ENCODE measurements at regions not wholly inside any gene's neighbourhood (a gene's known extent, or its start where the extent isn't known, plus 50 kb on each side); places are given as distances from the start of the nearest gene placed in this dataset.
A peak's percentile ranks its signal among the peaks of the same experiment; 100 is the strongest.

DNA sequence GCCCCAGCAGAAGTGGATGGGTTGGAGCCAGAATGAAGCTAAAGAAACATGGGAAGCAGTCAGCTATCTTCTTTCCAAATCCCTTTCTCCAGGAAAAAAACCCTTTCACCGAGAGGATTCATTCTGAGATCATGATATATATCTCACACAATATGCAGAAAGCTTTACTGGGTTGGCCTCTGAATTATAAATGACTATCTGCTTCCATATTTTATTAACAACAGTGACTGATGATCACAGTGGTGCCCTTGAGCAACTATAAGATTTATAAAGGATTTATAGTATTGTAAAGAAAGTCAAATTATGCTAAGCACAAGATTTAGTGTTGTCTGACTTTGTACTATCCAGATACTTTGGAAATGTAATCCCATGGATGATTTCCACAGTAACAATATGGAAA, 180.3 kb downstream of the KCNE4 start:
- DNase-seq (ENCODE audit: low read depth): no peak
- H3K4me3 ChIP-seq (replicated peaks; ENCODE audit: low read depth, low read length): no peak overlapping the region

DNA sequence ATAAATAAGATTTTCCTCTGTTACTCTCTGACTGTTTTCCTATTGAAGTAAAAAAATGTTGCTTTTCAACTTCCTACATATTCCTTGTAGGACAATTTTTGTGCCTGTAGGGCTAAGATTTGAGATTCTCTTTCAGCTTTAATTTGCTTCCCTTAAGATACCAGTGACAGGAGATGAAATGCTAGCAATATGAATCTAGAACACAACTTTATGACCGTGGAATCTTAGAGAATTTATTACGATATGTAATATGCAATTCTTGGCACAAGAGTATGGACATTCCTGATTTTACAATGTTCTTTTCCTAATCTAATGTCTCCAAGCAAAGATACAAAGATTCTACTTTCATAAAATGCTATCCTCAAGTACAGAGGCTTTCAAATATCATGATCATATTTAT, 180.9 kb downstream of the KCNE4 start:
- no peak overlapping the region for H3K4me3 ChIP-seq (replicated peaks; ENCODE audit: low read depth, low read length)
- TF ChIP-seq, protein P1, sequence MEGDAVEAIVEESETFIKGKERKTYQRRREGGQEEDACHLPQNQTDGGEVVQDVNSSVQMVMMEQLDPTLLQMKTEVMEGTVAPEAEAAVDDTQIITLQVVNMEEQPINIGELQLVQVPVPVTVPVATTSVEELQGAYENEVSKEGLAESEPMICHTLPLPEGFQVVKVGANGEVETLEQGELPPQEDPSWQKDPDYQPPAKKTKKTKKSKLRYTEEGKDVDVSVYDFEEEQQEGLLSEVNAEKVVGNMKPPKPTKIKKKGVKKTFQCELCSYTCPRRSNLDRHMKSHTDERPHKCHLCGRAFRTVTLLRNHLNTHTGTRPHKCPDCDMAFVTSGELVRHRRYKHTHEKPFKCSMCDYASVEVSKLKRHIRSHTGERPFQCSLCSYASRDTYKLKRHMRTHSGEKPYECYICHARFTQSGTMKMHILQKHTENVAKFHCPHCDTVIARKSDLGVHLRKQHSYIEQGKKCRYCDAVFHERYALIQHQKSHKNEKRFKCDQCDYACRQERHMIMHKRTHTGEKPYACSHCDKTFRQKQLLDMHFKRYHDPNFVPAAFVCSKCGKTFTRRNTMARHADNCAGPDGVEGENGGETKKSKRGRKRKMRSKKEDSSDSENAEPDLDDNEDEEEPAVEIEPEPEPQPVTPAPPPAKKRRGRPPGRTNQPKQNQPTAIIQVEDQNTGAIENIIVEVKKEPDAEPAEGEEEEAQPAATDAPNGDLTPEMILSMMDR (IDR thresholded peaks at IDR 0.05; ENCODE audit: low read length, missing control alignments): no peak
- DNase-seq (ENCODE audit: low read depth): no peak

More for the DNA sequence above, 180.3 kb downstream of the KCNE4 start:
- TF ChIP-seq, protein P1 (IDR thresholded peaks at IDR 0.05; ENCODE audit: low read length, missing control alignments): no peak

DNA sequence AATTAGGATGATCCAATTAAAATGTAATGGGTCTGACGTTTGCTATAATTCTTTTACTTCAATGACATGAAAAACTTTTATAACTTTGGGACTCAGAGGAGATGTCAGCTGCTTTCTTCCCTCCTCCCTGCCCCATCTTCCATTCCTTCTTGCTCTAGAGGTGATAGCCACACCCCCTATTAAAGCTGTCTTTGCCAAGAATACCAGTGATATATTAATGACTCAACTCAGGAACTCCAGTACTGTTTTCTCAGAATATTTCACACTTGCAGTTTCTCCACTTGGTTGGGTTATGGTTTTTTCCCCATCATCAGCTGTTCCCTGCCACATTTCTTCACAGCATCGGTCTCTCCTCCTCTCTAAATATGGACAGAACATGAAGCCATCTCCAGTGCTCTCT, 184.0 kb downstream of the KCNE4 start:
- H3K4me3 ChIP-seq (replicated peaks; ENCODE audit: low read depth, low read length): no peak overlapping the region
- DNase-seq (ENCODE audit: low read depth): no peak
- TF ChIP-seq, protein P1 (IDR thresholded peaks at IDR 0.05; ENCODE audit: low read length, missing control alignments): no peak

DNA sequence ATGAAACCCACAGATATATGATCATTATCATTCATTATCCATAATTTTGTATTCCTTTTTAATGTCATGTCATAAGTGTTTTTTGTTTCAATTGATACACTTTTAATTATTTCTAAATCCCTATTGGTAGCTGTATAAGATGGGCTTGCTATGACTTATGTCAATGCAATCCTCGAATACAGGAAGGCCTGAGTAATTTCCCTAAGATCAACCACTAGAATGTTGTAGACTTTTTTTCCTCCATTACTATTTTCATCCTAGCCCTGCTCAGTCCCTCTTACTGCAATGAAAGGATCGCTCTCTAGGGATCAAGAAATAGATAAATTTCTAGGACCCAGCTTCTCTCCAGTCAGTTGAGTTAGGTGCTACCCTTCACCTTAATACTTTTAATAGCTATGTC, 186.3 kb downstream of the KCNE4 start:
- no peak for DNase-seq (ENCODE audit: low read depth)
- no peak overlapping the region for H3K4me3 ChIP-seq (replicated peaks; ENCODE audit: low read depth, low read length)
- TF ChIP-seq, protein P1 (IDR thresholded peaks at IDR 0.05; ENCODE audit: low read length, missing control alignments): no peak

DNA sequence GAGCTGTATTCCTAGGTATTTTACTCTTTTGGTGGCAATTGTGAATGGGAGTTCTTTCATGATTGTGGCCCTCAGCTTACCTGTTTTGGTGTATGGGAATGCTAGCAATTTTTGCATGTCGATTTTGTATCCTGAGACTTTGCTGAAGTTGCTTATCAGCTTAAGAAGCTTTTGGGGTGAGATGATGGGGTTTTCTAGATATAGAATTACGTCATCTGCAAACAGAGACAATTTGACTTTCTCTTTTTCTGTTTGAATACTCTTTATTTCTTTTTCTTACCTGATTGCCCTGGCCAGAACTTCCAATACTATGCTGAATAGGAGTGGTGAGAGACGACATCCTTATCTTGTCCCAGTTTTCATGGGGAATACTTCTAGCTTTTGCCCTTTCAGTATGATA, 191.2 kb downstream of the KCNE4 start:
- TF ChIP-seq, protein P1 (IDR thresholded peaks at IDR 0.05; ENCODE audit: low read length, missing control alignments): no peak

DNA sequence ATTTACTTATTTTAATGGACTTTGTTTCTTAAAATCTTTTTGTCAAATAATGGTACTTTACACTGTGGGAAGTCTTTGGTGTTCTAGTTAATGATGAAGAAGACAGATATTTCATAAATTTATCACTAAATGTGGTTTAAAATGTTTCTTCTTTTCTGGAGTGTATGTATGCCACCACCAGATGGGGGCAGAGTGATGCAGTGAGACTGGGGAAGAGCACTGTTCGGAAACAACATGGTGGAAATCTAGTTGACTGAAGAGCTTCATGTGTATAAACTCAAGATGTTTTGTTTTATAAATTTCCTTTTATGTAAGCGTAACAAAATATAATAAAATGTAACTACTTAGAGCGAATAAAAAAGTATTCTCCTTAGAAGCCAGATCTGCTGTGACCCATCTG, 195.1 kb downstream of the KCNE4 start:
- peak; percentile 71 for DNase-seq (ENCODE audit: low read depth)
- TF ChIP-seq, protein P1 (IDR thresholded peaks at IDR 0.05; ENCODE audit: low read length, missing control alignments): peak; percentile 61
- H3K4me3 ChIP-seq (replicated peaks; ENCODE audit: low read depth, low read length): no peak overlapping the region

More for the DNA sequence above, 191.2 kb downstream of the KCNE4 start:
- no peak for DNase-seq (ENCODE audit: low read depth)
- no peak overlapping the region for H3K4me3 ChIP-seq (replicated peaks; ENCODE audit: low read depth, low read length)

DNA sequence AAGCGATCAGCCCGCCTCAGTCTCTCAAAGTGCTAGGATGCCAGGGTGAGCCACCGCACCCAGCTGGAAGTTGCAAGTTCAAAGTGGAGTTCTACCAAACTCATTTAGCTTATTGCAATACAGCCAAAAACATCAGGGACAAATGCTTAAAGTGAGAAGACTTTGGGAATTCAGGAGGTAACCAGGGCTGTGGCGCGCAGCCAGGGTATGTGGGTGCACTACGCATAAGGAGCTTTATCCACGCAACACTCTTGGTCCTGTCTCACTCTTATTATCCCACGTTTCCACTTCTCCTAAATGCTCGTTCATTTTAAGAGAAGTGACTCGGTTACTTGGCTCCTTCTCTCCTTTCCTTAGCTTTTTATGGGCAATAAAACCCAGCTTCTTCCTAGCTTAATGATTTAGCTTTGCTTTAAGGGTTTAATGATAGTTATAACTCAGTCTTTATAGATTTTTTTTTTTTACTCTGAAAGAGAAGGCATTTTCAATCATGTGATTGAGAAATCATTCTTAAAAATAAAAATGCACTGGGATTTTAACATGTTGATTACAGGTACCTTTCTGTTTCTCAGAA, 199.8 kb downstream of the KCNE4 start:
- TF ChIP-seq, protein P1 (IDR thresholded peaks at IDR 0.05; ENCODE audit: low read length, missing control alignments): no peak
- DNase-seq (ENCODE audit: low read depth): no peak
- H3K4me3 ChIP-seq (replicated peaks; ENCODE audit: low read depth, low read length): no peak overlapping the region
